Adipocyte (in vitro differentiated cells): ENCODE measurements at regions not wholly inside any gene's neighbourhood (a gene's known extent, or its start where the extent isn't known, plus 50 kb on each side); places are given as distances from the start of the nearest gene placed in this dataset.

Source experiments
- DNase-seq: peaks from one replicate; pipeline ENCODE4 v3.0.0-alpha.2; 2015; ENCODE audit warnings: low read depth
- H3K27me3 ChIP-seq: replicated peaks from 2 replicates; pipeline ENCODE4 v1.7.0; 2013; ENCODE audit warnings: mild to moderate bottlenecking, low read length, moderate library complexity; ENCODE audit not compliant: control insufficient read depth, insufficient read depth
- H3K36me3 ChIP-seq: 2 replicates; pipeline ENCODE4 v1.7.0; 2013; ENCODE audit warnings: low read length, mild to moderate bottlenecking, moderate library complexity; ENCODE audit not compliant: control insufficient read depth, insufficient read depth, severe bottlenecking
- H3K4me1 ChIP-seq: 2 replicates; pipeline ENCODE4 v1.7.0; 2013; ENCODE audit warnings: mild to moderate bottlenecking, low read length, moderate library complexity; ENCODE audit not compliant: control insufficient read depth, insufficient read depth
- H3K4me3 ChIP-seq: 2 replicates; pipeline ENCODE4 v1.7.0; 2013; ENCODE audit warnings: mild to moderate bottlenecking, low read length, moderate library complexity
- H3K9ac ChIP-seq: 2 replicates; pipeline ENCODE4 v1.7.0; 2013; ENCODE audit warnings: mild to moderate bottlenecking, low read length, moderate library complexity
- H3K9me3 ChIP-seq: 2 replicates; pipeline ENCODE4 v1.7.0; 2013; ENCODE audit warnings: mild to moderate bottlenecking, low read length, moderate library complexity; ENCODE audit not compliant: control insufficient read depth

DNA sequence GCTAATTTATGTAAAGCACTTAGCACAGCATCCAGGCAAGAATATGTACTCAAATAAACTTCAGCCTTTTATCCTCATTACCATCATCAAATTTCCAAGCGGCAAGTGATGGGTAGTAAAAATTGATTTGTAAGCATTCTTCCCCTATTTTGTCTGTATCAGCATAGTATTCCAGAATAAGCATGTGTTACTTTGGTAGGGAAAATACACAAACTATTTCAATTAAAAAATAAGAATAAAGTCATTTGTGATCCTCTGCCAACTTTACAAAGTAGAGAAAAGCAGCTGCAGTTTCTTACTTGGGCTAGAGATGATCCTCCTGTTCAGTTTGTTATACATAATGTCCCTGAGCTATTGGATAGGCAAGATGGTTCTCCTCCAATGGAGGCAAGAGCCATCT lies 493.2 kb downstream of the ZEB2 start:
- Histone ChIP-seq H3K9me3 (peaks cover 5% of the 10 kb centered on the region), H3K27me3 (no peaks in the 10 kb centered on the region), H3K9ac (no peak overlapping the region), H3K4me3 (no peak overlapping the region), H3K36me3 (no peaks in the 10 kb centered on the region), H3K4me1 (peaks cover under 1% of the 10 kb centered on the region)
- no peak for DNase-seq

DNA sequence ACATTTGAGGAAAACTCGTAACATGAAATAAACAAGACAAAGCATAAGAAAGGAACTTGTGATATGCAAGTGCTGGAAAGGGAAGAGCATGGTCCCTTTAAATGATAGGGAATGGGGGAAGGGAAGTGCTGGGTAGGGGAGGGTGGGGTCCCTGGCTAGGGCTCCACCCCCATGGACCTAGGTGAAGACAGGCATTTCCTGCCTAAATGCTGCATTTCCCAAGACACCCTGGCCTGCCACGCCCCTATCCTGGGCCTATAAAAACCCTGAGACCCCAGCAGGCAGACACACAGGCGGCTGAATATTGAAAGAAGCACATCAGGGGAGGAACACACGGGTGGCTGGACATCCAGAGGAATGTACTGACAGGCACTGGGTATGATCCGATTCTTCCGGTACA lies 499.9 kb downstream of the ZEB2 start:
- no peak overlapping the region for H3K4me3 ChIP-seq
- H3K4me1 ChIP-seq, result no peaks in the 10 kb centered on the region
- no peaks in the 10 kb centered on the region for H3K27me3 ChIP-seq
- no peaks in the 10 kb centered on the region for H3K36me3 ChIP-seq
- peaks cover 11% of the 10 kb centered on the region for H3K9me3 ChIP-seq
- no peak overlapping the region for H3K9ac ChIP-seq
- DNase-seq, result no peak

DNA sequence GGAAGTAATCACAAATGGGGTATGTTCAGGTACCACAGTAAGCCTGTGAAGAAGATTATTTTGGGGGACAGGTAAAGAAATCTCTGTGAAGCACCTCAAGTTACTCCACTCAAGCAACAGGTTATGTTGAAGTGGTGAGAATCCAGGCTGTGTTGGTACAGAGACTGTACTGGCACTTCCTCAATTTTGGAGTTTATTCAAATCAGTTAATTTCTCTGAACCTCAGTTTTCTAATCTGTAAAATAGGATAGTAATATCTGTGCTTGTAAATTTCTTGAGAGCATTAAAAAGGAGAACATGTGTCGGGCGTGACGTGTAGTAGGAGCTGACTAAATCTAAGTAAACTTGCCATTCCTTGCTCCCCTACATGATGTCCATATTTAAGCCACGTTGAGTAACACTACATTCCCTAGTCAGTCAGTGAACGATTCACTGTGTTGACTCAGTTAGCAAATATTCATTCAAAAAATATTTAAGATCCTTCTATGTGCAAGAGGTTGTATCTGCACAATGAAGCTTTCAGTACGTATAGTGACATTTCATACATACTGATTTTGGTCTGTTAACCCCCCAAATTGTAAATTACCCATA lies 504.2 kb downstream of the ZEB2 start:
- H3K9ac ChIP-seq, result no peak overlapping the region
- no peak overlapping the region for H3K4me3 ChIP-seq
- H3K36me3 ChIP-seq, result no peaks in the 10 kb centered on the region
- H3K9me3 ChIP-seq, result no peaks in the 10 kb centered on the region
- H3K4me1 ChIP-seq, result no peaks in the 10 kb centered on the region
- H3K27me3 ChIP-seq, result no peaks in the 10 kb centered on the region
- peak; percentile 90 for DNase-seq

DNA sequence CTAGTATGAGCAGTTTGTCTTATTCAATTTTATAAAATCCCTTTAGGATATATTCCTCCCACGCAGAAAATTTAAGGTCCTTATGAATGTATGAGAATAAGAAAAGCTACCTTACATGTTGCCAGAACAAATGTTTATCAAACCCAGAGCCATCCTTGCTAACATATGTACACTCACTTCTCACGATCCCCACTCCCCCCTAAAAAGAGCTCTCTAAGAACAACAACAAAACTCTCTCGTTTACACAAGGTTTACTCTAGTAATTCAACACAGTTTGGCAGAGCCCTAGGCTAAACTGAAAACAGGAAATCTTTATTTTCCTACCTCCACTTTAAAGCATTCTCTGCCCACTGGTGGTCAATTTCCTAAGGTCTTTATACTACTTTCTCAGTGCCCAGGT lies 504.9 kb downstream of the ZEB2 start:
- Histone ChIP-seq H3K36me3 (no peaks in the 10 kb centered on the region), H3K4me1 (no peaks in the 10 kb centered on the region), H3K27me3 (no peaks in the 10 kb centered on the region), H3K9ac (no peak overlapping the region), H3K4me3 (no peak overlapping the region), H3K9me3 (no peaks in the 10 kb centered on the region)
- peak; percentile 51 for DNase-seq

DNA sequence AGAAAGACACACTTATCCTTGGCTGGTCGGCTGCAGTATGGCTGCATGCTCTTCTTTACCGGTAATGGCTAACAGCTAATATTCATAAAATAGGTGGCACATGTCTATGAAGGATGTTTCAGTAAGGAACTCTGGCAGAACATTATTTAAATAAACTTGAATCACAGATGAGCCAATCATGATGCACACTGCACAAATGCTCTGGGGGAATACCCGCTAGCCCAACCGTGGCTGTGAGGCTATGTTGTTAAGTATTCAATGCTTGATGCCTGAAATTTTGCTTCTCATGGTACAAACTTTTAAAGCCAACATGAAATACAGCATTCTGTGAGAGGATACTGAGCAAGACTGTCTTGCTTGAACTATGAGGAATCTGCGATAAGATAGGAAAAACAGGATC lies 505.8 kb downstream of the ZEB2 start:
- Histone ChIP-seq H3K27me3 (no peaks in the 10 kb centered on the region), H3K9me3 (no peaks in the 10 kb centered on the region), H3K9ac (no peak overlapping the region), H3K4me1 (no peaks in the 10 kb centered on the region), H3K4me3 (no peak overlapping the region), H3K36me3 (no peaks in the 10 kb centered on the region)
- peak; percentile 10 for DNase-seq

DNA sequence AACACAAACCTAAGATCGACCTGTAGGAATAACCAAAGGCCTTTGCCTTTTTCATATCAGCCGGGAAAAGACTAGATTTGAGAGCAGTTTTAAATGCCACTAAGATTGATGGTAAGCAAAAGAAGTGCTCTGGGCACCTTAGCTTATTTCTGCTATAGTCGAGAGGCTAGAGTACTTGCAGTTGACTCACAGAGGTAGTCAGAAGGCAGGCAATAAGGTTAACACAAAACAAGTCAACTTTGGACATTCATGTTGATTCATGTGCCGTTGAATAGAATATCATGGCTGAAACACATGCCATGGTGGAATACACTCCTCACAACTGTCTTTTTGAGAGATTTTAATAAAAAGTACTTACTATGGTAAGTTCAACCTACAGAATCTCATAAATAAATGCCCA lies 507.6 kb downstream of the ZEB2 start:
- H3K4me1 ChIP-seq, result no peaks in the 10 kb centered on the region
- no peaks in the 10 kb centered on the region for H3K27me3 ChIP-seq
- H3K4me3 ChIP-seq, result no peak overlapping the region

DNA sequence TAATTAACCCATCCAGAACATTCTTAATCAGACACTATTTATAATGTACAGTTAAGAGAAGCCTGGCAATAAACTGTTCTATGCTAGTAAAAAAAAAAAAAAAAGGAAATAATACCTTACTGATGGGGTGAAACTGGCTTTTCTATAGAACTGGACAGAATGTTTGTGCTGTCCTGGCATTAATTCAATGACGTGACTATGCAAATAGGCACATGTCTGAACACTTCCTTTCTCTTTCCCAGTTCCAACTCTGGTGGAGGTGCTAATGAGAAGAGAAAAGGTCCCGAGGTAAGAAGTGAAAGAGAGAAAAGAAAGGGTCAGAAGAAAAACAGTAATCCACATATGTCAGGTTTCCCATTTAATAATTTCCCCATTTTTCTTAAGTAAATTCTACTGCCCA lies 508.4 kb downstream of the ZEB2 start:
- Histone ChIP-seq H3K9ac (no peak overlapping the region), H3K4me3 (no peak overlapping the region), H3K36me3 (no peaks in the 10 kb centered on the region), H3K4me1 (no peaks in the 10 kb centered on the region), H3K27me3 (no peaks in the 10 kb centered on the region), H3K9me3 (no peaks in the 10 kb centered on the region)
- DNase-seq, result no peak

More for the DNA sequence above, 507.6 kb downstream of the ZEB2 start:
- Histone ChIP-seq H3K36me3 (no peaks in the 10 kb centered on the region), H3K9me3 (no peaks in the 10 kb centered on the region), H3K9ac (no peak overlapping the region)
- no peak for DNase-seq

DNA sequence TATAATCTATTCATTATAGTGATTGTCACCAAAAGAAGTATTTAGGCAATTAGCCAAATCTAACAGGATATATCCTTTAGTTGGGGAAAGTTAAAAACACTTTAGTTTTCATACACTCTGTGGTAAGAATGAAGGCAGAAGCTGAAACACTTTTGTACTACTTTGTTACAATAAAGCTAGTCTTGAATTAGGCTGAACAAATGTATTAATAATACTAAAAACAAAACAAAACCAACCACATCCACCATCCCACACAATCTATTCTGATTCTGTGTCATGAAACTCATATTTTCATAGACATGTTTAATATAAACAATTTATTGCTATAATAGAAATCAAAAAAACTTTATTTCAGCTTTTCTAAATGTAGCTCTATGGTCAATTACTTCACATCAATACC lies 508.8 kb downstream of the ZEB2 start:
- Histone ChIP-seq H3K27me3 (no peaks in the 10 kb centered on the region), H3K9ac (no peak overlapping the region), H3K9me3 (no peaks in the 10 kb centered on the region), H3K36me3 (no peaks in the 10 kb centered on the region), H3K4me1 (no peaks in the 10 kb centered on the region), H3K4me3 (no peak overlapping the region)
- no peak for DNase-seq

DNA sequence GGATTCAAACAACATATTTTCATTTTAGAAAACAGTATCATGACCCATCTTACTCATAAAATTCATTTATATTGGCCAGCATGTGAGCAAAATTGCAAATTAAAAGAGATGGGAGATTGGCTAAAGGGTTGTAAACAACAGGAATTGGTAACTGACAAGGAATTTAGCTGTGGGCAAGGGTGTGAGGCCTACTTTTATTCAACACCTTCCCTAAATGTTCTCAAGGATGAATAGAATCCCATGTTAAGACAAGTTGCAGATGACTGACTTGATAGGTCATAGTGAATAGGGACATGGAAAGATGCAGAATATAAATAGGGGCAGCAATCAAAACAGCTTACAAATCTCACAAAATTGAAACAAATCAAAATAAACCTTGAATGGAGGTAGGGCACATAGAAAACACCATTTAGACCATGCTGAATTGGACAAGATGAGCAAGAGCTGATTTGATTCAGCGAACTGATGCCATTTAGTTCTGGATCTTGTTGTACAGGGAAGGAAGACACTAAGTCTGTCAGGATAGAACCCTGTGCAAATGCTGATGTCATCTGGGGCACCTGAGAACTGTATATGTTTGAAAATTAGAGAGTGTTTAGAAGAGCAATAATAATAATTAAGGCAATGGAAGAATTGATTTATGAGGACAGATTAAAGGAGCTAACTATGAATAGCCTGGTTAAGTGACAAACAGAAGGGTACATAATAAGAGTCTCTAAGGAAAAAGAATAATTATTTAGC lies 509.7 kb downstream of the ZEB2 start:
- H3K27me3 ChIP-seq, result no peaks in the 10 kb centered on the region

DNA sequence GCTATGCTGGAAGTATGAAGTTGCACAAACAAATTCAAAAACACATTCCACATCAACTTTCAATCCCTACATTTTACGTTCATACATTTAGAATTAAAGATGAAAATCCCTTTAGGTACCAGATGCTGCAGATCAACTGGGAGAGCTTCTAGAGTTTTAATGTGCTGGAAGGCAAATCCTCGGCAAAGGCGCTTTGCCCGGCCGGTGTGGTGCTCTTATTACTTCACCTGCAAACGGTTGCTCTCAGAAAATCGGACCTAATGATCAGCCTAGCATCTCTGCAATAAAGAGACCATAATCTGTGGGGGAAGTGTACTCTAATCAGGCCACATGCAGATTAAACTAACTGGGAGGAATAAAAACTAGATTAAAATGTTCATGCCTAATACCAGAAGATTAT lies 513.8 kb downstream of the ZEB2 start:
- DNase-seq, result no peak
- Histone ChIP-seq H3K36me3 (no peaks in the 10 kb centered on the region), H3K9me3 (no peaks in the 10 kb centered on the region)

More for the DNA sequence above, 509.7 kb downstream of the ZEB2 start:
- no peaks in the 10 kb centered on the region for H3K9me3 ChIP-seq
- H3K36me3 ChIP-seq, result no peaks in the 10 kb centered on the region
- H3K4me3 ChIP-seq, result no peak overlapping the region
- no peak for DNase-seq
- no peak overlapping the region for H3K9ac ChIP-seq
- no peaks in the 10 kb centered on the region for H3K4me1 ChIP-seq

DNA sequence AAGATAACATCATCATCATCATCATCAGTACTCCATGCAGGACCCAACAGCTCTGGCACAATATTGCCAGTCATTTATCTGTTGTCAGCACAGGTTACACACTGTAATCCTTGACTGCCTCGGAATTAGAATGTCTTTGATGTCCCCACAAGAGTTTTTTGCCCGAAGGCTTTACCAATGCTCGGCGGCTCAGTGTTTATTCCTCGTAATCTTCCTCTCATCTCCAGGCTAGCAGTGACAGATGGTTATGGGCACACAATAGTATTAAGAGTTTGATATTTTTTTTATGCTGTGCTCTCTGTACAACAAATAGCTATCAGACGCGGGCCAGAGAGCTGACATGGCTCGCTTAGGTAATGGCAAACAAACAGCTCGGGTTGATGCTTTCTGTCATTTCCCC lies 515.2 kb downstream of the ZEB2 start:
- no peaks in the 10 kb centered on the region for H3K9me3 ChIP-seq
- H3K27me3 ChIP-seq, result no peaks in the 10 kb centered on the region
- no peak overlapping the region for H3K4me3 ChIP-seq
- no peaks in the 10 kb centered on the region for H3K36me3 ChIP-seq
- H3K9ac ChIP-seq, result no peak overlapping the region
- no peaks in the 10 kb centered on the region for H3K4me1 ChIP-seq
- no peak for DNase-seq

More for the DNA sequence above, 513.8 kb downstream of the ZEB2 start:
- Histone ChIP-seq H3K9ac (no peak overlapping the region), H3K27me3 (no peaks in the 10 kb centered on the region), H3K4me1 (no peaks in the 10 kb centered on the region), H3K4me3 (no peak overlapping the region)
